CD4-positive, alpha-beta T cell (primary cell): ENCODE measurements at regions not wholly inside any gene's neighbourhood (a gene's known extent, or its start where the extent isn't known, plus 50 kb on each side); places are given as distances from the start of the nearest gene placed in this dataset.

Experiments
- ATAC-seq: fragments of 200-7000 bp; cut with Tn5 transposase; one replicate; pipeline ENCODE4 v1.10.0; 2022; ENCODE audit warnings: mild to moderate bottlenecking; ENCODE audit not compliant: poor library complexity
- CTCF ChIA-PET: fragments of 350-600 bp; sonication (Branson Sonifier 250); formaldehyde crosslinking; loops from one replicate; lab custom pipeline; 2021; ENCODE audit warnings: antibody characterized with exemption, inconsistent platforms; lab: Charles Lee
- POLR2A ChIA-PET: fragments of 350-600 bp; sonication (Branson Sonifier 250); formaldehyde crosslinking; loops from one replicate; lab custom pipeline; 2021; ENCODE audit warnings: antibody characterized with exemption, inconsistent platforms; lab: Charles Lee
- DNase-seq, 14 experiments: peaks; one replicate each; pipeline ENCODE4 v3.0.0-alpha.2; 2013 to 2020; ENCODE audit warnings: mixed read lengths in 2 of 14
- H3K27ac ChIP-seq, 2 donors: one replicate each; pipeline versions ENCODE4 v1.5.1 to v1.7.0; 2013; ENCODE audit warnings: low read length in 2 of 2, low read depth in 1 of 2, mild to moderate bottlenecking in 1 of 2
- H3K27me3 ChIP-seq, 2 experiments: 1 replicate in 1 of 2; 2 replicates in 1 of 2; pipeline versions ENCODE4 v1.6.1 to v1.7.0; 2013; ENCODE audit warnings: low read length in 2 of 2, control low read depth in 1 of 2, mild to moderate bottlenecking in 1 of 2, moderate library complexity in 1 of 2; ENCODE audit not compliant: insufficient read depth in 2 of 2, control insufficient read depth in 1 of 2
- H3K36me3 ChIP-seq: one replicate; pipeline ENCODE4 v1.6.1; 2013; ENCODE audit warnings: low read length, control low read depth; ENCODE audit not compliant: insufficient read depth
- H3K4me1 ChIP-seq: one replicate; pipeline ENCODE4 v1.6.1; 2013; ENCODE audit warnings: low read length, control low read depth; ENCODE audit not compliant: insufficient read depth
- H3K4me3 ChIP-seq: one replicate; pipeline ENCODE4 v1.5.1; 2013; ENCODE audit warnings: mild to moderate bottlenecking, low read length, moderate library complexity
- H3K9me3 ChIP-seq, 2 experiments: 1 replicate in 1 of 2; 2 replicates in 1 of 2; pipeline versions ENCODE4 v1.6.1 to v1.7.0; 2013; ENCODE audit warnings: low read length in 2 of 2, mild to moderate bottlenecking in 2 of 2, control low read depth in 1 of 2, moderate library complexity in 1 of 2; ENCODE audit not compliant: control insufficient read depth in 1 of 2, insufficient read depth in 1 of 2
- H3K27ac Mint-ChIP-seq: one replicate; pipeline ENCODE4 v1.8.0; 2020; ENCODE audit warnings: mixed read lengths
- H3K27me3 Mint-ChIP-seq: one replicate; pipeline ENCODE4 v1.8.0; 2021; ENCODE audit warnings: mixed read lengths
- H3K36me3 Mint-ChIP-seq: one replicate; pipeline ENCODE4 v1.8.0; 2021; ENCODE audit warnings: low read depth, mixed read lengths
- H3K4me1 Mint-ChIP-seq: one replicate; pipeline ENCODE4 v1.8.0; 2021; ENCODE audit warnings: low read depth, mixed read lengths
- H3K4me3 Mint-ChIP-seq: one replicate; pipeline ENCODE4 v1.8.0; 2020; ENCODE audit warnings: mild to moderate bottlenecking, mixed read lengths
- H3K9me3 Mint-ChIP-seq: one replicate; pipeline ENCODE4 v1.8.0; 2020; ENCODE audit warnings: mixed read lengths
- intact Hi-C, 2 experiments: fragments of 100-400 bp; cut with DNase I in 1 of 2; cut with micrococcal nuclease in 1 of 2; formaldehyde crosslinking; loops; one replicate each; pipeline versions ENCODE4 v1.15.1 to v1.9.0; 2023 to 2025; cut with DNase I, micrococcal nuclease
- TF ChIP-seq, protein P1 (sequence below): fragments of 200-600 bp; IDR thresholded peaks from one replicate; pipeline ENCODE4 v1.8.0; 2022; ENCODE audit warnings: antibody characterized with exemption, mild to moderate bottlenecking

DNA sequence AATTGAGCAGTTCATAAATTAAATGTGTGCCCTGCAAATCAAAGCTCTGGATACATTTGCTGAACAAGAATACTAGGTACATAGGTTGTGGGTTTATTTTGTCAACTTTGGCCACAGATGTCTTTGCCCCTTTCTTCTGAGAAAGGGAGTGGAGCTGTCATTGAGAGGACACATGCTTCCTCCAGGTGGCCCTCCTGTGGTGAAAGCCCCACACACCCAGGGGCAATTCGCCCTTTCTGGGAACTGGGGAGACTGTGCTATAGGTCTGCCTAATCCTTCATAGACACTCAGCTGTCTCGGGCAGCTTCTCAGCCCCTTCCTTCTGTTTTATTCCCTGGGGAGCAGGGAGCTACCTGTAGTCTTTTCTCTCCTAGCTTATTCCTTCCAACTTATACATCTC lies 605.7 kb upstream of the DPP6 start:
- CTCF ChIA-PET = no interaction called here

DNA sequence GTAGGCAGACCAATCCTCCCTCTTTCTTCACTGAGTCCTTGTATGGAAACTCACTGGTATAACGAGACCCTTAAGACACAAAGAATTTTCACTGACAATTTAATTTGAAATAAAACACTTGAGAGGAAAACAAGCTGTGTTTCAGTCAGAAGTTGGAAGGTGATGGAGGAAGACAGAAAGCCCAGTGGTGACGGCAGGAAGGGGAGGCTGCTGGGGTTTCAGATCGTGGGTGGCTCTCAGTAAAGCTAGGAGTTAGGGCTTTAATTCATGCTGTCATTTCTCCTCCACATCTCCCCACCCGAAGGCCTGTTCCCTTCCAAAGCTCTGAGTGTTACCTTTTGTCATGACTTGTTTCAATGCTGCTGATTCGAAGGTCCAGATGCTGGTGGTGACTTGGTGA lies 605.2 kb upstream of the DPP6 start:
- H3K4me3 ChIP-seq = no peak overlapping the region
- intact Hi-C loops = no loop called here

More for the DNA sequence above, 605.7 kb upstream of the DPP6 start:
- POLR2A ChIA-PET = no interaction called here
- DNase-seq (no peak), ATAC-seq (no peak)
- peaks cover 7% of the 10 kb centered on the region for H3K9me3 Mint-ChIP-seq
- H3K27ac ChIP-seq = no peak overlapping the region
- no peak overlapping the region for H3K4me3 Mint-ChIP-seq
- intact Hi-C loops = no loop called here
- H3K9me3 ChIP-seq = peaks cover 0 to under 1% of the 10 kb centered on the region in 2 experiments
- H3K27me3 Mint-ChIP-seq = no peaks in the 10 kb centered on the region
- no peaks in the 10 kb centered on the region for H3K36me3 Mint-ChIP-seq
- no peaks in the 10 kb centered on the region for H3K4me1 ChIP-seq
- no peaks in the 10 kb centered on the region for H3K27me3 ChIP-seq
- H3K4me3 ChIP-seq = no peak overlapping the region
- TF ChIP-seq, protein P1, sequence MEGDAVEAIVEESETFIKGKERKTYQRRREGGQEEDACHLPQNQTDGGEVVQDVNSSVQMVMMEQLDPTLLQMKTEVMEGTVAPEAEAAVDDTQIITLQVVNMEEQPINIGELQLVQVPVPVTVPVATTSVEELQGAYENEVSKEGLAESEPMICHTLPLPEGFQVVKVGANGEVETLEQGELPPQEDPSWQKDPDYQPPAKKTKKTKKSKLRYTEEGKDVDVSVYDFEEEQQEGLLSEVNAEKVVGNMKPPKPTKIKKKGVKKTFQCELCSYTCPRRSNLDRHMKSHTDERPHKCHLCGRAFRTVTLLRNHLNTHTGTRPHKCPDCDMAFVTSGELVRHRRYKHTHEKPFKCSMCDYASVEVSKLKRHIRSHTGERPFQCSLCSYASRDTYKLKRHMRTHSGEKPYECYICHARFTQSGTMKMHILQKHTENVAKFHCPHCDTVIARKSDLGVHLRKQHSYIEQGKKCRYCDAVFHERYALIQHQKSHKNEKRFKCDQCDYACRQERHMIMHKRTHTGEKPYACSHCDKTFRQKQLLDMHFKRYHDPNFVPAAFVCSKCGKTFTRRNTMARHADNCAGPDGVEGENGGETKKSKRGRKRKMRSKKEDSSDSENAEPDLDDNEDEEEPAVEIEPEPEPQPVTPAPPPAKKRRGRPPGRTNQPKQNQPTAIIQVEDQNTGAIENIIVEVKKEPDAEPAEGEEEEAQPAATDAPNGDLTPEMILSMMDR = no peak
- H3K36me3 ChIP-seq = no peaks in the 10 kb centered on the region
- no peak overlapping the region for H3K27ac Mint-ChIP-seq
- no peaks in the 10 kb centered on the region for H3K4me1 Mint-ChIP-seq

DNA sequence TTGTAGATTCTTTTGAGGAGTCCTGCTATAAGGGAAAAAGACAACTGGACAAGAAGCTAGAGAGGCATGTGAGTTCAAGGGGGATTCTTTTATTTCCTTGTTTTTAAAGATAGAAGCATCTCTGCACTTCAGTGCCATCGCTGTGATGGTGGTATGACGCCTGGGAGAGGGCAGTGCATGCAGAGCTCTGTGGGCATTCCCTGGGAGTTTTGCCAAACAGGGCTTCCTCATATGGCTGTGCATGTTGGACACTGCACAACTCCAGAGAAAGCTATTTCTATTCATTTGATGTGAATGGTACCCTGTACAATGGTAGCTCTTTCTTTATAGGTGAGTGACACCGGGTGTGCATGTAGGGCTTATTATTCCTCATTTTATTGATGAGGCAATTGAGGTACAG lies 599.5 kb upstream of the DPP6 start:
- CTCF ChIA-PET = no interaction called here
- no peak overlapping the region for H3K4me3 ChIP-seq
- H3K27me3 Mint-ChIP-seq = no peaks in the 10 kb centered on the region
- no peaks in the 10 kb centered on the region for H3K36me3 ChIP-seq
- H3K36me3 Mint-ChIP-seq = no peaks in the 10 kb centered on the region
- no peaks in the 10 kb centered on the region for H3K4me1 Mint-ChIP-seq
- POLR2A ChIA-PET = no interaction called here
- ATAC-seq (no peak), DNase-seq (no peak)
- intact Hi-C loops = no loop called here
- no peak overlapping the region for H3K27ac ChIP-seq
- no peaks in the 10 kb centered on the region for H3K27me3 ChIP-seq
- H3K27ac Mint-ChIP-seq = no peak overlapping the region
- peaks cover 18% of the 10 kb centered on the region for H3K9me3 Mint-ChIP-seq
- H3K9me3 ChIP-seq = peaks cover 0 to 4% of the 10 kb centered on the region in 2 experiments
- H3K4me1 ChIP-seq = no peaks in the 10 kb centered on the region
- no peak overlapping the region for H3K4me3 Mint-ChIP-seq
- TF ChIP-seq, protein P1 = no peak

More for the DNA sequence above, 605.2 kb upstream of the DPP6 start:
- Mint-ChIP-seq H3K36me3 (no peaks in the 10 kb centered on the region), H3K27me3 (no peaks in the 10 kb centered on the region), H3K27ac (no peak overlapping the region), H3K4me3 (no peak overlapping the region), H3K4me1 (no peaks in the 10 kb centered on the region), H3K9me3 (peaks cover 7% of the 10 kb centered on the region)
- TF ChIP-seq, protein P1 = no peak
- no peaks in the 10 kb centered on the region for H3K9me3 ChIP-seq
- DNase-seq (no peak), ATAC-seq (no peak)
- CTCF ChIA-PET = no interaction called here
- H3K27me3 ChIP-seq = no peaks in the 10 kb centered on the region
- no peaks in the 10 kb centered on the region for H3K36me3 ChIP-seq
- H3K27ac ChIP-seq = no peak overlapping the region
- POLR2A ChIA-PET = no interaction called here
- no peaks in the 10 kb centered on the region for H3K4me1 ChIP-seq
